Esophagus squamous epithelium (tissue), 5 donors: ENCODE measurements at regions not wholly inside any gene's neighbourhood (a gene's known extent, or its start where the extent isn't known, plus 50 kb on each side); places are given as distances from the start of the nearest gene placed in this dataset.

Experiments used
- DNase-seq: peaks from one replicate; lab custom pipeline; 2025; lab: John Stamatoyannopoulos, UW
- H3K27ac ChIP-seq, 4 donors: fragments of 200-600 bp; sonication (generic); one replicate each; pipeline ENCODE4 v1.5.1; 2016 to 2019; ENCODE audit warnings: mild to moderate bottlenecking in 1 of 4
- H3K27me3 ChIP-seq, 4 donors: fragments of 200-600 bp; sonication (generic); 1 replicate in 3 of 4; 2 replicates in 1 of 4; pipeline versions ENCODE4 v1.5.1 to v1.6.0; 2017 to 2021; ENCODE audit warnings: antibody characterized with exemption in 1 of 4
- H3K36me3 ChIP-seq, 3 donors: fragments of 200-600 bp; sonication (generic); one replicate each; pipeline ENCODE4 v1.5.1; 2016 to 2019
- H3K4me1 ChIP-seq, 3 donors: fragments of 200-600 bp; sonication (generic); one replicate each; pipeline ENCODE4 v1.5.1; 2017 to 2019
- H3K4me3 ChIP-seq, 4 donors: fragments of 200-600 bp; sonication (generic); 1 replicate in 3 of 4; 2 replicates in 1 of 4; pipeline ENCODE4 v1.5.1; 2016 to 2019; ENCODE audit warnings: mild to moderate bottlenecking in 2 of 4, moderate library complexity in 1 of 4
- H3K9me3 ChIP-seq, 3 donors: fragments of 200-600 bp; sonication (generic); one replicate each; pipeline ENCODE4 v1.5.1; 2016 to 2019
- CTCF ChIP-seq, 6 experiments: fragments of 450-650 bp in 4 of 6; fragments of 200-600 bp in 2 of 6; sonication (generic) in 2 of 6; IDR thresholded peaks; one replicate each; pipeline ENCODE4 v1.5.1; 2016 to 2019; ENCODE audit warnings: antibody characterized with exemption in 6 of 6, mild to moderate bottlenecking in 4 of 6, moderate library complexity in 4 of 6
- POLR2A ChIP-seq, 4 donors: fragments of 450-650 bp; IDR thresholded peaks; one replicate each; pipeline ENCODE4 v1.6.1; 2017; ENCODE audit warnings: antibody characterized with exemption in 4 of 4, mild to moderate bottlenecking in 4 of 4, moderate library complexity in 3 of 4
- WGBS, 2 donors: methylation state at CpG; one replicate each; pipeline ENCODE4 v1.1.5; 2018; 5-methylcytosine and 5-hydroxymethylcytosine counted together
- intact Hi-C: fragments of 100-400 bp; cut with DNase I; formaldehyde crosslinking; loops from one replicate; pipeline ENCODE4 v1.15.0; 2022
- donor health status: DM: yes; HTN: yes; CAD: no.

GRCh38 chr2:109686921-109687320, 72.8 kb downstream of the SOWAHC start:
- H3K4me3 ChIP-seq, result no peak overlapping the region
- no peaks in the 10 kb centered on the region for H3K27me3 ChIP-seq
- 75% methylated on average over 4 of the region's 4 CpGs for WGBS, 2 donors
- DNase-seq, result no peak
- no peak overlapping the region for H3K27ac ChIP-seq
- TF ChIP-seq POLR2A (IDR thresholded peaks at IDR 0.05), result no peak
- TF ChIP-seq CTCF (IDR thresholded peaks at IDR 0.05), result no peak
- H3K36me3 ChIP-seq, result no peaks in the 10 kb centered on the region
- H3K4me1 ChIP-seq, result peaks cover 22 to 36% (median 26%) of the 10 kb centered on the region in 3 donors
- intact Hi-C loops, result no loop called here
- no peaks in the 10 kb centered on the region for H3K9me3 ChIP-seq

- TF ChIP-seq POLR2A (IDR thresholded peaks at IDR 0.05) (no peak), CTCF (IDR thresholded peaks at IDR 0.05) (no peak)
- no peaks in the 10 kb centered on the region for H3K36me3 ChIP-seq
Measured at GRCh38 chr2:109689182-109689930, 75.2 kb downstream of the SOWAHC start.

DNA sequence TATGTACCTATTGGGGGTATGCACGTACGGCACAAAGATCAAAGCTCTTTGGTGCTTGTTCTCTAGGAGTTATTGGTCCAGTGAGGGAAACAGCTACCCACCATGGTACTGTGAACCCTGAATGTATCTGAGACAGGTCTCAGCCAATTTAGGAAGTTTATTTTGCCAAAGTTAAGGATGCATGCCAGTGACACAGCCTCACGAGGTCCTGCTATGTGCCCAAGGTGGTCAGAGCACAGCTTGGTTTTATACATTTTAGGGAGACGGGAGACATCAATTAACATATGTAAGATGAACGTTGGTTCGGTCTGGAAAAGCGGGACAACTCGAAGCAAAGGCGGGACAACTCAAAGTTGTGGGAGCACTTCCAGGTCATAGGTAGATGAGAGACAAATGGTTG, 75.8 kb downstream of the SOWAHC start:
- Histone ChIP-seq H3K27me3 (no peaks in the 10 kb centered on the region), H3K9me3 (no peaks in the 10 kb centered on the region), H3K4me3 (no peak overlapping the region), H3K4me1 (peaks cover 30 to 64% (median 47%) of the 10 kb centered on the region in 3 donors), H3K27ac (peak overlapping the region; percentile 80 to 94 (median 90)), H3K36me3 (no peaks in the 10 kb centered on the region)
- TF ChIP-seq POLR2A (IDR thresholded peaks at IDR 0.05) (no peak), CTCF (IDR thresholded peaks at IDR 0.05) (no peak)
- no peak for DNase-seq
- WGBS, 2 donors, result 89 to 91% methylated on average over 9 of the region's 9 CpGs
- intact Hi-C loops, result no loop called here

More at GRCh38 chr2:109689182-109689930, 75.2 kb downstream of the SOWAHC start:
- DNase-seq, result no peak
- Histone ChIP-seq H3K4me3 (no peak overlapping the region), H3K4me1 (peaks cover 29 to 58% (median 42%) of the 10 kb centered on the region in 3 donors), H3K27me3 (no peaks in the 10 kb centered on the region), H3K27ac (peak overlapping the region; percentile 80 to 94 (median 90)), H3K9me3 (no peaks in the 10 kb centered on the region)
- WGBS, 2 donors, result 63 to 77% methylated on average over 2 to 5 of the region's 5 CpGs
- intact Hi-C loops, result no loop called here

- peak overlapping the region; percentile 80 to 94 (median 90) for H3K27ac ChIP-seq
- no peaks in the 10 kb centered on the region for H3K27me3 ChIP-seq
- TF ChIP-seq POLR2A (IDR thresholded peaks at IDR 0.05), result no peak
- no peak for TF ChIP-seq CTCF (IDR thresholded peaks at IDR 0.05)
- 53 to 60% methylated on average over 4 to 6 of the region's 6 CpGs for WGBS, 2 donors
- H3K4me1 ChIP-seq, result peaks cover 32 to 69% (median 52%) of the 10 kb centered on the region in 3 donors
- H3K9me3 ChIP-seq, result no peaks in the 10 kb centered on the region
- DNase-seq, result no peak
- no peak overlapping the region for H3K4me3 ChIP-seq
- intact Hi-C loops, result no loop called here
- no peaks in the 10 kb centered on the region for H3K36me3 ChIP-seq
Measured at GRCh38 chr2:109690457-109690821, 76.3 kb downstream of the SOWAHC start.

GRCh38 chr2:109690822-109691541, 76.8 kb downstream of the SOWAHC start:
- no peaks in the 10 kb centered on the region for H3K36me3 ChIP-seq
- no peak for TF ChIP-seq CTCF (IDR thresholded peaks at IDR 0.05)
- no peak for TF ChIP-seq POLR2A (IDR thresholded peaks at IDR 0.05)
- H3K27ac ChIP-seq, result peak overlapping the region; percentile 86 to 94 (median 92)
- 25 to 28% methylated on average over 6 of the region's 7 CpGs for WGBS, 2 donors
- intact Hi-C loops, result no loop called here
- no peak overlapping the region for H3K4me3 ChIP-seq
- H3K9me3 ChIP-seq, result no peaks in the 10 kb centered on the region
- no peaks in the 10 kb centered on the region for H3K27me3 ChIP-seq
- H3K4me1 ChIP-seq, result peaks cover 33 to 73% (median 52%) of the 10 kb centered on the region in 3 donors
- DNase-seq, result no peak
